NCI-H2227 (cell line): ENCODE measurements at regions not wholly inside any gene's neighbourhood (a gene's known extent, or its start where the extent isn't known, plus 50 kb on each side); places are given as distances from the start of the nearest gene placed in this dataset.
"Not testable (repeated sequence)": the region's sequence is repeated elsewhere in the genome, so short reads cannot be mapped to it uniquely, and the experiment has no call there.

ENCODE experiments used
- DNase-seq: peaks from one replicate; lab custom pipeline; 2025; ENCODE audit not compliant: unreplicated experiment; lab: John Stamatoyannopoulos, UW

DNA sequence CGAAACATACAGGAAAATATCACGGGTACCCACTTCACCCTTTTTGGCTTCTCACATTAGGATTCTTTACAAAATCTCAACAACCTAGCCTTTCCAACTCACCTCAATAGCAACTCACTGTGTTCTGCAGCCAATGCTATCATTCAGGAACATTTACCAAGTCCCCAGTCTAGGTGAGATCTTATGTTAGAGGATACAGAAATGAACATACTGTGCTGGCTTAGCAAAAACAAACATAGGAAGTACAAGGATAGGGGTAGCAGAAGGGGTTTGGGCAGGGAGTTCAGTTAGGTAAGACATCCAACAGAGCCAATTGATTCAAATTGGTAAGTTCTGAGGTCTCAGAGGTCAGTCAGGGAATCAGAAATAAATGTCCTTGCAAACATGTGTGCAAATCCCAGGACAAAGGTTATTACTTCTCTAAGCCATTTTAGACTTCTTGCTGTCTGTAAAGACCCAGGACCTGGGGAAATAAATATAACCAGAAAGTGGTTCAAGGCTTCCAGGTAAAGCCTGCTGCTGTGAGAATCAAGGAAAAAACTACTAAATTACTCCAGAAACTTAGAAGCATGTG lies 556.3 kb upstream of the CHAC2 start:
- no peak for DNase-seq

DNA sequence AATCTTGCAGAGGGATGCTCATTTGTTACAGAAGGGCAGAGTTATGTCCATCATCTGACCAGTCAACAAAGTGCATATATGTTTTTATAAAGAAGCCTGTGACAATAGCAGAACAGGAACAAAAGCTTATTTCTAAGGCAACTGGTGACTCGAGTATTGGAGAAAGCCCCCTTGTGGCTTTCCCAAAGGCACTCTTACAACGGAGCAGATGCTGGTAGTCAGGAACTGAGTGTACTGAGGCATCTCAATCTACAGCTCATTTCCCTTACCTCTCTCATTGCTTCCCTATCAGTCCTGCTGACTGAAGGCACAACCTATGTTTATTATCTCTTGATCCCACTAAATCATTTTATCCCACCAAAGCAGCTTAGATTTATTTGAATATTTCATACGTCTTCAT lies 557.1 kb upstream of the CHAC2 start:
- DNase-seq = no peak

DNA sequence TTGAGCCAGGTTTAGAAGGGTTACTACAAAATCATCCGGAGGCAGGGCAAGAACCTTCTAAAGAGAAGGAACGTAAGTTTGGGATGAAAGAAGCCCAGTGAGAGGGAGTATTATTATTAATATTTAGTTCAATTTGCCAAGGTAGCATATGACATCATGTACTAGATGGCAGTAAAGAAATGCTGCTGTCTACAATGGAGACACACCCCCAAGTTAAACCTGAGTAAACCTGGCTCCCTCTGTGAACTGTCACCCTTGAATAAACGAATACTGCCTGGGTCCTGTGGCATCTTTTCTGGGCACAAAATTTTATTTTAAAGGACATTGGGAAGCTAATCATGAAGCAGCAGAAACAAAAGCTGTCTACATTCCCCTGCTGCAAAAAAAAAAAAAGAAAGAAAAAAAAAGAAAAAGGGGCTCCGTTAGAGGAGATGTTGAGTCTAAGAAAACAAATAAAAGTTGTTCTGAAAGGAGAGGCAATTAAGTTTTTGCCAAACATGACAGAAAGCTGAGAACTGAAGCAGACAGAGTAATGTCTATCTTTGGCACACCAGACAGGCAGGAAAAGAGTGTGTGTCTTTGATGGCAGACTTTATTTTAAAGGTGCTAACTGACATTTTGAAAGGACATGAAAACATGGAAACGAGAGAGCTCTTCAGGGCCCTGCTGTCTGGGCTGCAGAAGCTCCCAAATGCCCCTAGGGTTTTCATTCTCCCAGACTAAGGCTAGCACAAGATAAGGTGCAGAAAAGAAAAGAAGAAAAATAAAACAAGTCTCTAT lies 557.7 kb upstream of the CHAC2 start:
- no peak for DNase-seq

GRCh38 chr2:53208815-53209214 lies 558.8 kb upstream of the CHAC2 start:
- no peak for DNase-seq

DNA sequence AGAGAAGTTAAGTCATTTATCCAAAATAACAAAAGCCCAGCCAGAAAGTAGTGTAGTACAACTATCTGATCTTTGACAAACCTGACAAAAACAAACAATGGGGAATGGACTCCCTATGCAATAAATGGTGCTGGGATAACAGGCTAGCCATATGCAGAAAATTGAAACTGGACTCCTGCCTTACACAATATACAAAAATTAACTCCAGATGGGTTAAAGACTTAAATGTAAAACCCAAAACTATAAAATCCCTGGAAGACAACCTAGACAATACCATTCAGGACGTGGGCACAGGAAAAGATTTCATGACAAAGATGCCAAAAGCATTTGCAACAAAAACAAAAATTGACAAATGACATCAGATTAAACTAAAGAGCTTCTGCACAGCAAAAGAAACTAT lies 561.4 kb upstream of the CHAC2 start:
- not testable (repeated sequence) for DNase-seq

GRCh38 chr2:53202063-53202462 lies 565.5 kb upstream of the CHAC2 start:
- no peak for DNase-seq

- DNase-seq = no peak
Observed at GRCh38 chr2:53200072-53200471, 567.5 kb upstream of the CHAC2 start.

DNA sequence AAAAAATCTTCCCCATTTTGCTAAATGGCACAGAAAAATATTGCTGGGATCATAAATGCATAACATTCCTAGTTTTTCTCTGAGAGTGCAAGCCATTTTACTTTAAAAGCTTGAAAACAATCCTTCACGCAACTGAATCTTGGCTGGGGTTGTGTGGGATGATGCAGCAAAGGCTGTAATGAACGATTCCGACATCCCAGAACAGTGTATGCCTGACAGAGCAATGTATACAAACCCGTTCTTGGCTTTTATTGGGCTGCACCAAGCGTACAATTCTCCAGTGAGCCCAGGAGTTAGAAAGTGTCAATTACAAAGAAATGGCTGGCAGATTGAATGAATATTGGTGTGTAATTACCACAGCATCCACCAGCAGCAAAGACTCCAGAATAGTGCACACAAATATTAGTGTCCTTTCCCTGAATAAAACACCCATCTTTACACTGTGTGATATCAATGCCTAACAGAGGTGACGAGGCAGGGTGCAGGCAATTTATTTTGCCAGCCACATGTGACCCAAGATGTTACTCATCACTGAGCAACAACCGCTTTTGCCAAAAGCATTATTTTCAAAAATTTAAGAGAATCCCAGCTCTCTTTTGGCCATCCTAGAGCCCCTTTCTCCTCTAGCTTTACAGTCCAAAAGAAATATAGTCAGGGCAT lies 578.6 kb upstream of the CHAC2 start:
- no peak for DNase-seq

GRCh38 chr2:53183581-53183980 lies 584.0 kb upstream of the CHAC2 start:
- DNase-seq = no peak

DNA sequence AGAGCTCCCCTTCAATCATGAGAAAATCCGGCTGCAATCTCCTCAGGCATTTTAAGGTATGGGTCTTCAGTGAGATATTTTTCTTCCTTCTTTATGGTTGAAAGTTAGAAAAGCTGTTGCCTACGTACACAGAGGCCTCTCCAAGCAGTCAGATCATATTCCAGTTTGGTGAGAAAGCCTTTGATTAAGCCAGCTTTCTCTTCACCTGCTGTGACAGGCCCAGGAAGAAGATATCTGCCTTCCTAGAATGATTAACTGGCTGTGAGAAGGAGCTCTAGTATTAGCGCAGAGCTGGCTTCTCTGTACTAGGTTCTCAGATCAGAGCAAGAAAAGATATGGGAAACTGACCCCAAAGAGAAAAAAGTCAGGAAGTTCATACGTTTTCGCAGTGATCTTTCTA lies 585.0 kb upstream of the CHAC2 start:
- no peak for DNase-seq

DNA sequence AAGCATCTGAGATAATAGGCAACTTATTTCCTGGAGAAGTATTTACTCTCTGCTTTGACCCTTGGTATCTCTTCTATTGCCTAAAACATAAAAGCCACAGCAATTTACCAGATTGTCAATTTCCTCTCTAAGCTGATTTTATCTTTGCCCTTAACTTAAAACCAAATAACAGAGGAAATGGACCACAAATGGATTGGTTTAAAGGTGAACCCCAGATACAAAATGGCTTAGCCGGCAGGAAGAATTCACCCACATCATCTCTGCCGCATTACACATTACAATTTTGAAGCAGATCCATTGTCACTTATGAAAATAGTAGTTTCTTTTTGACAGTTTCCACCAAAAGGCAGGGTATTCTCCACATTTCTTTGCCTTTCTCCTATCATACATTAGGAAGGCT lies 585.8 kb upstream of the CHAC2 start:
- DNase-seq = no peak

DNA sequence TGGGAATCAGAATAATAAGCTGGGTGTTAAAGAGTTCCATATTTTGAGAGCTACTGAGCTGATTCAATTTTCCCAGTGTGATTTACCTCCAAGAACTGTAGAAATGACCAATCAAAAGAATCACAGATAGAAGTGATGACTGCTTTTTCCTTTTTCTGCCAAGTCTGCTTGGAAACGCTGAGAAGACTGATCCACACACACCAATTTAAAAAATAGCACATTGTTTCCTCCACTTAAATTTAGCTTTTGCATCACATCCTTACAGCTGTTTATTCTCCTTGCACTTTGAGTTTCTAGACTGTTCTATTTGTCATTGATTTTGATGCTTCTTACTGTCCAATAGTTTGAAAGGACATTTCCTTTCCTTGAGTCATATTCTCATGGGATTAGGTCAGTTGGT lies 590.3 kb upstream of the CHAC2 start:
- no peak for DNase-seq

DNA sequence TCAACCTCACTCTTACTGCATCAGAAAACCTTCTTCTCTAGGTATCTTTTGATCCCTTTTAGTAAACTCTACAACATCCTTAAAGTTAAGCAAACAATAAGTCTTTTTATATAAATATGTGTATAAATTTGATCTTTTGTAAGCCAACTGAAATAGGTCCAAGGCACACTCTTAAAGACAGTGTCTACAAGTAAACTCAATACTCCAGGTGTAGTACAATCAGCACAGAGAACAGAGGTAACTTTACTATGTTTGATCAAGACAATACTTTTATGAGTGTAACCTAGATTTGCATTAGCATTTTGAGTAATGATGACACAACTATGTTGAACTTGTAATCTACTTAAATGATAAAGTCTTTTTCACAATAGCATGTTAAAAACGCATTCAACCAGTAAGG lies 593.1 kb upstream of the CHAC2 start:
- DNase-seq = no peak

DNA sequence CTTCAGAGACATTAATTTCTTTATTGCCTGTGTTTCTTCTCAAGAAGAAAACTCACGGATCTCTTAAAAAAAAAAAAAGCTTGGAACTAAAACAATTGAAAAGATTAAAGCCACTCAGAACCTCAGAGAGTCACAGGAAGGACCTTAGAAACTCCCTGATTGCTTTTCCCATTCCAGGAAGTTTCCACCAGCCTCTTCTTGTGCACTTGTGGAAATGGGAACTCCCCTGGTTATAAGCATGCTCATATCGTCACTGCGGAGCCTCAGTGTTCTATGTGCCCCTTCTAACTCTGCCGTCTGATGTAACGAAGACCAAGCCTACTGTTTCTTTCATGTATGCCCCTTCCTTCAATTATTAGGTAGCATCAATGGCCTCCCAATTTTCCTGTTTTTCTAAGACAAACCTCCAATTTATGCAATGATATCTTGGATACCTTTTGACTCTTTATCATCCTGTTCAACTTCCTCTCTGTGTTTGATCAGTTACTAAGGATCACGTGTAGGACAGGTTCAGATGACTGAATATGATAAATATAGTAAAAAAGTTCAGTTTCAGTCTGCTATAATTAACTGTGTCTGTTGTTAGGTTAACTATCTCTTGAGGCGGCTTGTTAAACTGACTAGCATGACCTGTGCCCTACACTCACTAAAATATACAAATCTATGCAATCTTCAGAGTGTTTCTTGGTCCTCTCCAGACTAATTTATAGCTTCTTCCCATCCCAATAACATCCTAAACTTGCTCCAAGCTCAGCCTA lies 593.7 kb upstream of the CHAC2 start:
- DNase-seq = no peak

- no peak for DNase-seq
Observed at GRCh38 chr2:53173091-53173490, 594.5 kb upstream of the CHAC2 start.

DNA sequence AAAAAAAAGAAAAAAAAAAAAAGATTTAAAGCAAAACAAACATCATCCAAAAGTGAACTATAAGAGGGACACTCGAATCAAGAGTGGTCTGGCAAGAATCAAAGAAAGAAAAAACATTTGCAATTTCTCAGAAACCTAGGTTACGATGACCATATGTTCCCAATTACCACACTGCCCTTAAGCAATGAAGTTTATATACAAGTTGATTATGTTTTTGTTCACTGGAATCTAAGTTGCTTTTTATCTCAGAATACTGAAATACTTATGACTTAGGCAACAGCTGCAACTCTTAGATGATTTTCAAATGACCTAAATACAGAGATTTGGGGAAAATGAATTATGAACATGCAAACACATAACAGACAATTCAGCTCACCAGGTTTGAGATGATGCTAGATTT lies 597.1 kb upstream of the CHAC2 start:
- DNase-seq = no peak

DNA sequence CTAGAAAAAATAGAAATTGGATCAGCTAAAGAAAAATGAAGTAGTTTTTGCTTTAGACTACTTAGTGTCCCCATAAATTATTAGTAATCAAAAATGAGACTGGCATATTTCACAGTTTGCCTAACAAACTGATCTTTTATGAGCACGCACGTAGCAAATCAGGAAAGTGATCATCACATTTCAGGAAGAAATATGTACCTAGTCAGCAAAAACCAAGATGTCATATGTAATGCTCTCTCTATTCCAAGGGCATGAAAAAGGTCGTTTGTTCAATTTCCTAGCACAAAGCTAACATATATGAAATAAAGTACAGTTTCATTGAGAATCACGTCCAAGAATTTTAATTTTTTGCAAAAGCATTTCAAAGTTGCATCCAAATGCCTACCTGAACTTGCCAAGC lies 600.4 kb upstream of the CHAC2 start:
- DNase-seq = no peak

- DNase-seq = no peak
Observed at GRCh38 chr2:53150146-53150545, 617.5 kb upstream of the CHAC2 start.

GRCh38 chr2:53148221-53148620 lies 619.4 kb upstream of the CHAC2 start:
- no peak for DNase-seq

GRCh38 chr2:53131416-53131815 lies 636.2 kb upstream of the CHAC2 start:
- DNase-seq = no peak

- DNase-seq = no peak
Observed at GRCh38 chr2:53130441-53130943, 637.1 kb upstream of the CHAC2 start.

DNA sequence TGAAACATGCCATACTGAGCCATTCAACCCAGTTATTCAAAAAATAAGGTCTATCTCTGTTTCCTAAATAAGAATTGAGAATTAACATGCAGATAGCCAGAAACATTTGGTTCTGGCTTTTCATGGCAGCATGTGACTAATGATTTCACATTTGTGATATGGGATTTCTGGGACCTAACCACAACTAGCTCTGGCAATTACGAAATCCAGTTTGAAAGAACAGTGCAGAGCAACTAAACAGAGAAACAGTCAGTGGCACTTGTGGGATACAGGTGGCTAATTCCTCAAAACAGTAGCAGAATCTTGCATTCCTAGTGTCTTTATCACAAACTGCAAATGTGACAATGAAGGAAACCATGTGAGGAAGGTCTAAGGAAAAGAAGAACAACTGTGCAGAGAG lies 637.8 kb upstream of the CHAC2 start:
- no peak for DNase-seq
